ENCODE measurements at regions not wholly inside any gene's neighbourhood (a gene's known extent, or its start where the extent isn't known, plus 50 kb on each side); places are given as distances from the start of the nearest gene placed in this dataset.

DNA sequence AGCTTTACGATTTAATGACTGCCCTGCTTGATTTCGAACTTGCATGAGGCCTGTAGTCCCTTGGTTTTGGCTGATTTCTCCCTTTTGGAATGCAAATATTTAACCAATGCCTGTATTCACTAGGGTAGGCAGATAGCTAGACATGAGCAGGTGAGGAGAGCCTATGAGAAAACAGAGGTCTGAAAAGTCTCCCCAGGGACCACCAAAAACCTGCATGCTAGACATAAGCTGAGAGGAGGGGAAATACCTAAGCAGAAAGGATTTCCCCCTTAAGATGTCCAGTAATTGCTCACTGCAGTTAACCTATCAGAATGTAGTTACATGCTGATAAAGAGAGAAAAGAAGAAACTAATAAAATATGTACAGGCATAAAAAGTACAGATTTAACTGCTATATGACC, 667.4 kb upstream of the SEMA6A start:
- TF ChIP-seq CEBPB (IDR thresholded peaks at IDR 0.05), result no peak
- TF ChIP-seq, protein P1, sequence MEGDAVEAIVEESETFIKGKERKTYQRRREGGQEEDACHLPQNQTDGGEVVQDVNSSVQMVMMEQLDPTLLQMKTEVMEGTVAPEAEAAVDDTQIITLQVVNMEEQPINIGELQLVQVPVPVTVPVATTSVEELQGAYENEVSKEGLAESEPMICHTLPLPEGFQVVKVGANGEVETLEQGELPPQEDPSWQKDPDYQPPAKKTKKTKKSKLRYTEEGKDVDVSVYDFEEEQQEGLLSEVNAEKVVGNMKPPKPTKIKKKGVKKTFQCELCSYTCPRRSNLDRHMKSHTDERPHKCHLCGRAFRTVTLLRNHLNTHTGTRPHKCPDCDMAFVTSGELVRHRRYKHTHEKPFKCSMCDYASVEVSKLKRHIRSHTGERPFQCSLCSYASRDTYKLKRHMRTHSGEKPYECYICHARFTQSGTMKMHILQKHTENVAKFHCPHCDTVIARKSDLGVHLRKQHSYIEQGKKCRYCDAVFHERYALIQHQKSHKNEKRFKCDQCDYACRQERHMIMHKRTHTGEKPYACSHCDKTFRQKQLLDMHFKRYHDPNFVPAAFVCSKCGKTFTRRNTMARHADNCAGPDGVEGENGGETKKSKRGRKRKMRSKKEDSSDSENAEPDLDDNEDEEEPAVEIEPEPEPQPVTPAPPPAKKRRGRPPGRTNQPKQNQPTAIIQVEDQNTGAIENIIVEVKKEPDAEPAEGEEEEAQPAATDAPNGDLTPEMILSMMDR (IDR thresholded peaks at IDR 0.05), result no peak
- TF ChIP-seq JUN (IDR thresholded peaks at IDR 0.05), result no peak
- TF ChIP-seq, protein P2, sequence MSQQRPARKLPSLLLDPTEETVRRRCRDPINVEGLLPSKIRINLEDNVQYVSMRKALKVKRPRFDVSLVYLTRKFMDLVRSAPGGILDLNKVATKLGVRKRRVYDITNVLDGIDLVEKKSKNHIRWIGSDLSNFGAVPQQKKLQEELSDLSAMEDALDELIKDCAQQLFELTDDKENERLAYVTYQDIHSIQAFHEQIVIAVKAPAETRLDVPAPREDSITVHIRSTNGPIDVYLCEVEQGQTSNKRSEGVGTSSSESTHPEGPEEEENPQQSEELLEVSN (IDR thresholded peaks at IDR 0.05; ENCODE audit: borderline replicate concordance, low read depth), result no peak
- TF ChIP-seq, protein P3, sequence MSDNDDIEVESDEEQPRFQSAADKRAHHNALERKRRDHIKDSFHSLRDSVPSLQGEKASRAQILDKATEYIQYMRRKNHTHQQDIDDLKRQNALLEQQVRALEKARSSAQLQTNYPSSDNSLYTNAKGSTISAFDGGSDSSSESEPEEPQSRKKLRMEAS (IDR thresholded peaks at IDR 0.05), result no peak
- TF ChIP-seq POLR2A (IDR thresholded peaks at IDR 0.05; ENCODE audit: low read length), result no peak
- no peak for TF ChIP-seq SREBF2 (IDR thresholded peaks at IDR 0.05)
- TF ChIP-seq NFE2L2 (conservative IDR thresholded peaks at IDR 0.05; ENCODE audit: low read length), result no peak
- TF ChIP-seq MAFK (IDR thresholded peaks at IDR 0.05; ENCODE audit: partially characterized antibody), result no peak
- no peak for TF ChIP-seq HEYL (CRISPR knock-in tag; IDR thresholded peaks at IDR 0.05)
- TF ChIP-seq EP300 (IDR thresholded peaks at IDR 0.05), result no peak
- TF ChIP-seq, protein P4, sequence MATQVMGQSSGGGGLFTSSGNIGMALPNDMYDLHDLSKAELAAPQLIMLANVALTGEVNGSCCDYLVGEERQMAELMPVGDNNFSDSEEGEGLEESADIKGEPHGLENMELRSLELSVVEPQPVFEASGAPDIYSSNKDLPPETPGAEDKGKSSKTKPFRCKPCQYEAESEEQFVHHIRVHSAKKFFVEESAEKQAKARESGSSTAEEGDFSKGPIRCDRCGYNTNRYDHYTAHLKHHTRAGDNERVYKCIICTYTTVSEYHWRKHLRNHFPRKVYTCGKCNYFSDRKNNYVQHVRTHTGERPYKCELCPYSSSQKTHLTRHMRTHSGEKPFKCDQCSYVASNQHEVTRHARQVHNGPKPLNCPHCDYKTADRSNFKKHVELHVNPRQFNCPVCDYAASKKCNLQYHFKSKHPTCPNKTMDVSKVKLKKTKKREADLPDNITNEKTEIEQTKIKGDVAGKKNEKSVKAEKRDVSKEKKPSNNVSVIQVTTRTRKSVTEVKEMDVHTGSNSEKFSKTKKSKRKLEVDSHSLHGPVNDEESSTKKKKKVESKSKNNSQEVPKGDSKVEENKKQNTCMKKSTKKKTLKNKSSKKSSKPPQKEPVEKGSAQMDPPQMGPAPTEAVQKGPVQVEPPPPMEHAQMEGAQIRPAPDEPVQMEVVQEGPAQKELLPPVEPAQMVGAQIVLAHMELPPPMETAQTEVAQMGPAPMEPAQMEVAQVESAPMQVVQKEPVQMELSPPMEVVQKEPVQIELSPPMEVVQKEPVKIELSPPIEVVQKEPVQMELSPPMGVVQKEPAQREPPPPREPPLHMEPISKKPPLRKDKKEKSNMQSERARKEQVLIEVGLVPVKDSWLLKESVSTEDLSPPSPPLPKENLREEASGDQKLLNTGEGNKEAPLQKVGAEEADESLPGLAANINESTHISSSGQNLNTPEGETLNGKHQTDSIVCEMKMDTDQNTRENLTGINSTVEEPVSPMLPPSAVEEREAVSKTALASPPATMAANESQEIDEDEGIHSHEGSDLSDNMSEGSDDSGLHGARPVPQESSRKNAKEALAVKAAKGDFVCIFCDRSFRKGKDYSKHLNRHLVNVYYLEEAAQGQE (IDR thresholded peaks at IDR 0.05), result no peak
